Activated T-helper 1 cell treated with anti-CD3 and anti-CD28 coated beads, Interleukin-2, amount 50 U/mL, for 16 hours (primary cell): ENCODE measurements at regions not wholly inside any gene's neighbourhood (a gene's known extent, or its start where the extent isn't known, plus 50 kb on each side); places are given as distances from the start of the nearest gene placed in this dataset.

Experiments
- DNase-seq, 2 donors: peaks; one replicate each; pipeline ENCODE4 v3.0.0-alpha.2; 2020; ENCODE audit warnings: low read depth in 1 of 2, low spot score in 1 of 2

DNA sequence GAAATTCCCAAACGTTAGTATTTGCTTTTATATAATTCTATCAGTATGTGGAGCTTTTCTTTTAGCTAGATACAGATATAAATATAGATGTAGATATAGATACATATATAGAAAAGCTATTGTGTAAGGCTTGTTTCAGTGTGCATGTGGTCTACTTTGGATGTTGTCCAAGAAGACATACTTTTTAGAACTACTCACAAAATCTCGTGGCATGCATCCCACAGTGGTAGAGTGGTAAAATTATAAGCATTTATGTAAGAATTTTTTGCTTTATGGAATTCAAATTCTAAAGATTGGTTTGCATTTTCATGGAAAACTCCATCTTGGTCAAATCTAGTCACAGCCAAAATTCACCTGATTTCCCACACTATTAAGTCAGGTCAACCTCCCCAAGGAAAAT, 880.4 kb downstream of the EFNB2 start:
- DNase-seq = no peak

DNA sequence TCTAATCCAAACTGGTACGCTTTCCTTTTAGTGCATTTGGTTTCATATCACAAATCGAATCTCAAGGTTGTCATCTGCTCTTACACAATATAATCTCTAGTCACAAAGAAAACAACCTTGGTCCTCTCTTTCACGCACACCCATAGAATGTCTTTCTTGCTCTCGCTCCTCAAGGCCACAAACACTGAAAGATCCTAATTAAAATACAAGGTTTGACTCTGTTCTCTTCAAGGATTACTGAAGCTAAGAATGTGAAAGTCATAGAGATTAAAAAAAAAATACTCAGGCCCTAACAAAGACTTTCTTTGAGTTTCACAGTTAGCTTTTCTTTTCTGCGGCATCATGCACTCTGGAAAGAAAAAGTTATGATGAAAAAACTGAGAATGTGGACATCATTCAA, 891.5 kb downstream of the EFNB2 start:
- DNase-seq = no peak

DNA sequence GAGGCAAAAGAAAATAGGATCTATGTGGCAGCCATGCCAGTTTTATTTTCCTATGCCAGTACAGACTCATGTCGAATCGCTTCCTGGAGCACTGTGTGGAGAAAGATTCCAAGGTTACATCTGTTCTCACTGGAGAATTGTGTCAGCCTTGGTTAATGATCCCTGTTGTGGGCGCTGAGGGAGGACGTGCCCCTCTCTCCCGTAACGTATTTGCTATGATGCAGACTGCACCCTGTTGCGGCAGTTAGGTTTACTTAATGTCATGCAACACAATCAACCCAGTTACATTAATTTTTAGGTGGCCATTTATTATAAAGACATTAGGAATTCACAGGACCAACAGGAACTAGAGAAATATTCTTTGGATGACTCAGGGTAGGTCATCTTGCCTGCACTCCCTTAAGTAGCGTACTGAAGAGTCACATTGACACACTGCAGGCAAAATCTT, 892.9 kb downstream of the EFNB2 start:
- DNase-seq = no peak

DNA sequence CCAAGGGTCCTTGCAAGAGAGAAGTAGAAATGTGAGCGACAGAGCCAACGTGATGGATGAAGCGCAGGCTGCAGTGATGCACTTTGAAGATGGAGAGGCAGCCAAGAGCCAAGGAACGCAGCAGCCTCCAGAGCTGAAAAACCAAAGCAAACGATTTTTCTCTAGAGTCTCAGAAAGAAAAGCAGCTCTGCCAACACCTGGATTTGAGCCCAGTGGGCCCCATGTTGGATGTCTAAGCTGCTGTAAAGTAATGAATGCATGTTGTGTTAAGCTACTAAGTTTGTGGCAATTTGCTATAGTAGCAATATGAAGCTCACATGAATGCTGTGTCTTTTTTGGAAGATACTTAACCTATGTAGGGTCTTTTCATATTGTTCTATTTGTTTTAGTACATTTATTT, 894.3 kb downstream of the EFNB2 start:
- no peak for DNase-seq

DNA sequence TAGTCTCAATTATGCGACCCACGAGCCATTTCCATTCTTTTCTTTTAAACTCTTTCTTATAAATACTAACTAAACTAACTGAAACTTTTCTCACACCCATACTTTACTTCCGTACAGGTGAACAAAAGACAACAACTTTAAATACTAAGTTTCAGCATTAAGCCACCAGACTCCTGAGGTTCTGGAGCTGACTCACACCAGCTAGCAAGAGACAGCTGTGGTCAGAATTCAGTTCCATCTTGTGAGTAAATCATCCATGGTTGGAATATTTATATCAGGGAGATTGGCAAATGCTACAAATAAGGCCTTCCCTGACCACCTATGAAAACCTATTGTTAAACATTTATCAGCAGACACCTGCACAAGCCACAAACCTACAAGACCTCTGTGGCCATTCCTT, 897.0 kb downstream of the EFNB2 start:
- no peak for DNase-seq

DNA sequence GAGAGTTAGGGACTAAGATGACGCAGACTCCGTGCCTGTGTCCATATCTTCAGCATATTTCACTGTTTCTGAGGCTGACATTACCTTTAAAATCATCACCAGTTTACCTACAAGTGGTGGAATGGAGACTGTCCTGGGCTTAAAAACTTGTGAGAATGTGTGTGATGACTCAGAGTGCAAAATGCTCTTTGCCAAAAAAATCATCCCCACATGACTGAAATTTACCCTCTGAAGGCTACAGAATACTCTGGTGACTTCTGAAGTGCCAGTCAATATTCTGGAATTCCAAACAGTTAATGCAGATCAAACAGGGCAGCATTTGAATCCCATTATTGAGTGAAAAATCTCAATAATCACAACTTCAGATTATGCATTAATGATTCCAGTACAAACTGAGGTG, 901.4 kb downstream of the EFNB2 start:
- DNase-seq = no peak

DNA sequence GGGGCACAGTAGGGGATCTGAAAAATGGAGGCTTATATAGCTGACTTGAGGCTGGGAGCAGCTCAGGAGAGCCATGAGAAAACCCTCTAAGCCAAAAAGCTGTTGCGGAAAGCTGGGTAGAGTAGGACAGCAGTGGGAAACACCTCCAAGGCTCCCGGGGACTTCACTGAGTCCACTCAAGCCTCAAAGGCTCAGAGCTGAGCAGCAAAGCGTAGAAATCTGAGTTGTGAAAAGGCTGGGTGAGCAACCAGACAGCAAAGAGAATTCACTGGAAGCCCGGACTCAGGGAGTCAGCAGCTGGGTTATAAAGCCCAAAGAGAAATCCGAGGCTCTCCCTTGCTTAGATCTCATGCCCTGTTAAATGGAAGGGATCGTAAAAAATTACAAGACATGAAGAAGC, 905.0 kb downstream of the EFNB2 start:
- no peak for DNase-seq

DNA sequence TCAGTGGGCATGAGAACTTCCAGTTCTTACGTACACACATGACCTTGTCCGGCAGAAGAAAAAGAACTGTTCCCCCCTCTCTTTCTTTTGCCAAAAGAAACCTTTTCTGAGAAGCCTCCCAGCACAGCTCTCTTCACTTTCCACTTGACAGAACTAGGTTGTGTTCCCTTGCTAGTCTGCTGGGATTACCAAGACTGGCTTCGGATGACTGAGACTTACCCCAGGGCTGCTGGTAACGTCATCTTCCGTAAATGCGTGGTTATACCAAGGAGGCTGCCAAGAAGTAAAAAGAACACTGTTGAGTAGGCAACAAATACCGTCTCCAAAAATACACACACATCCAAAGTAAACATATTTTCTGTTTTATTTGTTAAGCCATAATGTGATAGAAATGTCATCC, 908.2 kb downstream of the EFNB2 start:
- DNase-seq = no peak

DNA sequence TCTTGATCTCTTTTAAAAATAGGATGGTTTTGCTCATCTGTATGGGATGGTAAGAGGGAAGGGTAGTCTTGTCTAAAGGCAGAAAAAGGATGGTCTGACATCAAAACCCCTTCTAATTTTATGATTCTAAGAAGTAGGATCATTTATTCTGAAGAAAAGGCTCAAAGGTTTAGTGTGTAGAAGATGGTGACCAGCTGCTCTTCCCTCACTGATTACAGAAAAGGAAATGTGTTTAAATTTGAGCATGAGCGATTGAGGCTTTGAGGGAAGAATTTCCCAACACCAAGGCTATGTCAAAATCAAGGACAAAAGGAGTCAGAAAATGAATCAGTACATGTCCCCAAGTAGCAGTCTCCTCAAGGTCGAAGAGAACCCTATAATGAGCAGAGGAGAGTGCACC, 909.8 kb downstream of the EFNB2 start:
- no peak for DNase-seq

DNA sequence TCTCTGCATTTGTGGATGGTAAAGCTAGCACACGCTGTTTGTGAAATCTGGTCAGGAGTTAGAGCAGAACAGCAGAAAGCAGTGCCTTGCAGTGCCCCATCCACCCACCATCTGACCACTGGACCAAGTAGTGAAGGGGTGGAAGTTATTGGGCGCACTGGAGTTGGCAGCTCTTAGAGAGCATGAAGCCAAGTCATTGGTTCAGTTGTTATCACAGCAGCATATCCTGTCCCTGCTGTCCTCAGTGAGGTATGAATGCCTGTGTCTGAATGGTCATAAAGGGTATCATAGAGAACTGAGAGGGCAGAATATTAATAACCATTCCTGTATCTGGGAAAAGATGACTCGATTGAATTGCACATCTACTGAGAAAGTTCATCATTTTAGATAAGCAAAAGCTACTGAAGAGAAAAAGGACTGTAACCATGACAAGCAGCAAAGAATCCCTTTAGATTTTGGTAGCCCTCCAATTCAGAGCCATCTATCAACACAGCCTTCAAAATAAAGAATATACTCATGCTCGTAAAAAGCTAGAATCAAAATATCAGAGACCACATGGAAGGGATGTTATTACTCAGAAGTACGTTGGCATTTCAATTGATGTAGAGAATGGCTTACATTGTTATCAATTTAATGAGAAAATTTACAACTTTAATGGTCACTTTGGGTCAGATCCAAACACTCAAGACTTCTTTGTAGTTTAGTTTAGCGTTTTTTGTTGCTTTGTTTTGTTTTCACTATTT, 919.0 kb downstream of the EFNB2 start:
- DNase-seq = no peak

DNA sequence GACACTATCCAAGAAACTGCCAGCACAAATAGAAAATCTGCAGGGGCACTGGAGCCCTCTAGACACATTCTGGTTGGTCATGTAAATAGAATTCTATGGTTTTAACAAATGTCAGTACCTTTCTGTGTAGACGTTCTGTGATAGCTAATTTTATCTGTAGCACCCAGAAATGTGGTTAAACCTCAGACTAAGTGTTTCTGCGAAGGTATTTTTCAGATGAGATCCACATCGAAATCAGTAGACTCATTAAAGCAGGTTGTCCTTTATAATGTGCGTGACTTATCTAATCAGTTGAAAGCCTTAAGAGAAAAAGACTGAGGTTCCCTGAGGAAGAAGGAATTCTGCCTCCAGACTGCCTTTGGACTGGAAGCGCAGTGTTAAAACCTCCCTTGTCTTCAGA, 922.9 kb downstream of the EFNB2 start:
- DNase-seq = no peak

DNA sequence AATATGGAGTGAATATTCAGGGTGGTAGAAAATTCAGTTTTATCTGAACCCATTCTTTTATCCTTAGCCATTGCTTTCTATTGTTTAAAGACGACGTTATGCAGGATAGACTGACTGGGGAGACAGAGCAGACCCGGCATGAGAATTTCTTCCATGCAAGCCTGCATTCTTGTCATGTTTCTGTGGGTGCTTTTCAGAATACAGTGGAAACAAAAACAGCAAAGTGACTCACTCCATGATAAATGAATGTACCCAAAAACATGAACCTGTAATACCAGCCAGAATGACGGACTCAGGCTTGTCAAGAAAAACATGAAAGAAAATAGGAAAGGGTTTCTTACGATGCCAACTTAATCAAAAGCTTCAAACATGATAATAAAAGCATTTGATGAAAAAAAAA, 924.0 kb downstream of the EFNB2 start:
- DNase-seq = no peak

DNA sequence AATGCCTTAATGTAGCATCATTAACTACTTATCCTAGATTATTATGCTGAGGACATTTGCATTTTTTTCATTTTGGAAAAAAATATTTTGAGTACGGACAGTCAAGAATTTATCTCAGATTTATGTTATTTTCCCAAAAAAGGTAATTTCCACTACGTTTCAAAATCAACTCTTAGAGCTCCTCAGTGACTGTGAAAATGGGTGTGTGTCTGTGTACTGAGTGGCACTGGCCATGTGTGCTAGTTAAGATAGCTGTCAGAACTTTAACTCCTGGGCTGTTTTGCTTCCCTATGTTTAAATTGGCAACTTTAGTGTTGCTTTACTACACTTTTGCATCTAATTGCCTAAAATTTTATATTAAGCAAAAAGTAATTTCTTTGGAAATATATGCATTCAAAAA, 927.4 kb downstream of the EFNB2 start:
- DNase-seq = no peak

DNA sequence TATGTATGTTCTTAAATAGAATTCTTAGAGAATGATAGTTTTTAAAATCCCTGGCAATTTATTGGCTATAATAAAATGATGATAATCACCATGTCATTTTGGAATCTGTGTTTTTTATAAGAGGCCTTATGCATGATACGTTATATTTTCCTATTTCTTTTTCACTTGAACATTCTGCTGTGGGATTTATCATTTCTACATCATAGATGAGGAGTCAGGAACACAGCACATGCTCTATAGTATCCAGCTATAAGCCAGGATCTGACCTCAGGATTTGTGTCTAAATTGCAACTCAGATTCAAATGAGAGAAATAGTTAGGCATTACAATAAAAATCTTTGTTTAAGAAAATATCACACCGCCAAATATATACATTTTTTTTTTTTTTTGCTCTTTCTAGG, 928.0 kb downstream of the EFNB2 start:
- DNase-seq = no peak

DNA sequence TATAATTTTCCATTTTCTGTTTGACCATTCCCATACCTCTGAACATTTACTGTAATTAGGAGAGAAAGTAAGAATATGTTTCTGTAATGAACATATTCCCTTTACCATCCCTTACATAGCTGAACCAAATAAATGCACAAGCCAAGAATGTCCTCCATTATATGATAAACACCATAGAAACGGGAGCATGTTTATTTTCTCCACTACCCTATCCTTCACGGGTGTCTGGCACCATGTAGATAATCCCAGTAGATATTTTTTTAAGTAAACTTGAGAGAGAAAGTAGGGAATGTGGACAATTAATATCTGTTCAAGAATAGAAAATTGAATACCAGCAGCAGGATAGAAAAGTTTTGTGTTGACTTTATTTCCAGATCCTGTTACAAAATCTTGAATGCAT, 928.4 kb downstream of the EFNB2 start:
- DNase-seq = no peak

DNA sequence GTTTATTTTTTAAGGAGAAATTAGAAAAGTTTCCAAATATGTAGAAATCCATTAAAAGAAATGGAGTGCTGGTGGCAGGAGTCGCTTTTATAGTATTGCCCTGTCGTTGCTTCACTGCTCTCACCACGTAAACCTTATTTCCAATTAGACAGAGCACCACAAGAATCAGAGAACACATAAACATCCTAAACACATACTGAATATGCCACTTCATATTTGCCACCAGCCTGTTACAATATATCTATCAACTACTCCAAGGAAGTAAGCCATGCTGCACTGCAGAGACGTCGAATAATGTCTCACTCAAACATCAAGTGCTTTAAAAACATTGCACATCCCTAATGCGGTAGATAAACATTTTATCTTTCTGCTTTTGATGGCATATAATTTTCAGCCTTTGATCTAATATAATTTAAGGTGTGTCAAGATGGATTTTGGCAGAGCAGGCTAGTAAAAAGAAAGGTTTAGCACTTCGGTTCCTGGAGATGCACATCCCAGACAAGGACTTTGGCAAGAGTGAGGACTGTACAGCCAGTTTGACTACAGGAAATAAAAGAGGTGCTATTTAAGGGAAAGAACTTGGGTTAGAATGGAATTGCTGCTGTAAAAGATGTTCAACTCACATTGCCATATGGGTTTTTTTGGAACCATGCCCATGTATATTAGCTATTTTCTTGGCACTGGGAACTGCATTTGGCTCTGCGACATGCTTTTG, 932.3 kb downstream of the EFNB2 start:
- no peak for DNase-seq

DNA sequence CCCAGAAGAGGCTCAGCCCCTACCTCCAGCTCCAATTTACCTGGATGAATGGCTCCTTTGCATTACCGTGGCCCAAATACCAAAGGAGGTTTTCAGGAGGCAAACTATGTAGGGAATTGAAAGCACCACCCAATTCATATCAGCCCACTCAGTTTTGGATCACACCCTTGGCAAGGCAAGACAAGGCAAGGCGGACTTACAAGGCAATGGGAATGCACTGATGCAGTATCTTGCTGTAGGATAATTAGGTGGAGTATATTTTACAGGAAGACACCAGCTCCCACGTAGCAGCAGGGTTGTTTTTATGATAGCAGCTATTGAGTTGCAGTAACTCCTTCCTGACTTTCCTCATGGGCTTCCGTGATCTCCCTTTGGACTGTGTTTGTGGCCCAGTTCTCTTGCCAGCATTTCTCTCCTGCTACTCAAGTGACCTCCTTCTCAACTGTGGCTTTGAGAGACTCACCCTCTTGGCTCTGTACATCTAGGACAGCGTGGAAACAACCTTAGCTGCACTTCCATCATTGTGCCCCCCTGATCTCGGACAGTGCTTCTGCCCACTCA, 935.9 kb downstream of the EFNB2 start:
- no peak for DNase-seq

DNA sequence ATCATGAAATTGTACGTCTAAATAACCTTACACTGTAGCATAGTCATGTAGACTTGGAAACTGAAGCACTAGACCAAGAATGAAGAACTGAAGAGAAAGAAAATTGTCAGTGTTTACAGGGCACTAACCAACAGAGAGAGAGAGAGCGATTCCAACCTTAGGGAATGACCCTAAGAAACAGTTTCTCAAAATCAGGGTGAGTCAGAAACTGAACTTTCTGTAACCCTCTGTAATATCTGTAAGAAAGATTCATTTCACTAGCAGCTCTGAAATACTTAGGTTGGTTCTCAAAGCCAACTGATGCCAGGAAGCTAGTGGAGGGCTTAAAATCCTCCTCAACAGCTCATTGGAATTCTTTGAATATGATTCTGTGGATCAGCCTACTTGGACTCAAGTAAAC, 936.9 kb downstream of the EFNB2 start:
- DNase-seq = no peak

DNA sequence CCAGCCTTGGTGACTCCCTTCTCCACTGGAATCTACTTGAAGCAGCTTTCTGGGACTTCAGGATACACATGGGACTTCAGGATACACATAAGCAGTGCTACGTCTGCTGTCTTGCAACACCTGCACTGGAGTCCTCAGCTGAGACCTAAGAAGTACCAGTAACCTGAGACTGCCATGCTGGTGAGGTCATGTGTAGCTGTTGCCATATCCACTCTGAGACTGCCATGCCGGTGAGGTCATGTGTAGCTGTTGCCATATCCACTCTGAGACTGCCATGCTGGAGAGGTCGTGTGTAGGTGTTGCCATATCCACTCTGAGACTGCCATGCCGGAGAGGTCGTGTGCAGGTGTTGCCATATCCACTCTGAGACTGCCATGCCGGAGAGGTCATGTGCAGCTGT, 937.9 kb downstream of the EFNB2 start:
- DNase-seq = no peak

DNA sequence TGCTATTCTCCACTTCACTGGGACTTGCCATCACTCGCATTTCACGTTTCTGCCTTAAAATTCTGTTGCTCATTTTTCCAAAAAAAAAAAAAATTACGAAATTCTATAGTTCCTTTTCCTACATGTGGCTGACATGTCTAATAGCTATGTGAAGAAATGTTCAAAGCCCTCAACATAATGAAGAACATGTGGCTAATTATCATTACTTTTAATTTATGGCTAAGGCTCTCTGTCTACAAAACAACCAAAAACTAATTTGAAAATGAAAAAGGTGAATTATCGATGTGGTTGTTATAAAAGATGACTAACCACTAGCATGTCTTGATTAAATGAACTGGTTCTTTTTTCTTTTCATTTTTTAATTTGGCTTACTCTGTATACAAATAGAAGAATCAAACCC, 940.0 kb downstream of the EFNB2 start:
- DNase-seq = no peak

DNA sequence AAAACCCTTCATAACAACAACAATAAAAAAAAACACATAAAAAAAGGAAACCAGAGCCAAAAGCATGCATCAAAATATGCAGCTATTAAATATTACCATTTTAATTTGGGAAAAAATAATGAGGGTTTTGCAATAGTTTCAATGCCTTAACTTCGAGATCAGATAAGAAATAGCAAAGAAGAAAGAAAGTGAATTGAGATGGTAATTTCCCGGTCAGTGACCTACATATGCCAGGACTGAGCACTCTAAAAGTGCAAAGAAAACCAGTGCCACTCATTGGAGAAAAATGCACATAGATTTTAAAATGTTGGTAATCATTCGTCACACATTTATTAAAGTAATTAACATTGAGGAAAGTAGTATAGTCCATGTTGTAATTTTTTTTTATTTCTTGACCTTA, 944.2 kb downstream of the EFNB2 start:
- no peak for DNase-seq

DNA sequence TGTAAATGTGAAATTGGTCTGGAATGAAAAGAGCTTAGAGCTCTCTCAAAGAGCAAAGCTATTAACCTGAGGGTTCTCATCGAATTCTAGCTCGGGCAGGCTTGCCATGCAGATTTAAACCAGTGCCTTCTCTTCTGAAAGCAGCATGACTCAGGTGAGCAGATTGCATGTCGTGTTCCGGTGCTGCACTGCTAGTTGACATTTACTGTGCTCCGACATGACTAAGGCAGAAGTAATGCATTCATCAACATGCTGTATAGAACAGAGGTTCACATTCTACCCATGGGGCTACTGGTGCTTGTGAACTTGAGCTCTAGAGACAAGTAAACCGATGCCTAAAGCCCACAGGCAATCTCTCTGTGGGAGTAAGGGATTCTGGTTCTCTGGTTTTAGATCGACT, 947.7 kb downstream of the EFNB2 start:
- no peak for DNase-seq
